IPS DF 4.7 (cell line): ENCODE measurements at regions not wholly inside any gene's neighbourhood (a gene's known extent, or its start where the extent isn't known, plus 50 kb on each side); places are given as distances from the start of the nearest gene placed in this dataset.
"Not testable (repeated sequence)": the region's sequence is repeated elsewhere in the genome, so short reads cannot be mapped to it uniquely, and the experiment has no call there.

Experiments
- DNase-seq: peaks from one replicate; pipeline ENCODE4 v3.0.0-alpha.2; 2013; ENCODE audit warnings: low spot score; ENCODE audit errors: extremely low read depth

GRCh38 chr1:221515496-221515895 is 226.4 kb downstream of the DUSP10 start:
- DNase-seq: no peak

GRCh38 chr1:221517961-221518360 is 223.9 kb downstream of the DUSP10 start:
- DNase-seq: no peak

- no peak for DNase-seq
Measured at GRCh38 chr1:221520250-221520649, 221.6 kb downstream of the DUSP10 start.

- DNase-seq: no peak
Measured at GRCh38 chr1:221521686-221522085, 220.2 kb downstream of the DUSP10 start.

GRCh38 chr1:221522529-221522940 is 219.4 kb downstream of the DUSP10 start:
- no peak for DNase-seq

- no peak for DNase-seq
Measured at GRCh38 chr1:221525749-221526148, 216.1 kb downstream of the DUSP10 start.

GRCh38 chr1:221527302-221527701 is 214.6 kb downstream of the DUSP10 start:
- no peak for DNase-seq

GRCh38 chr1:221527886-221528624 is 213.8 kb downstream of the DUSP10 start:
- no peak for DNase-seq

- not testable (repeated sequence) for DNase-seq
Measured at GRCh38 chr1:221530159-221530558, 211.7 kb downstream of the DUSP10 start.

- DNase-seq: no peak
Measured at GRCh38 chr1:221530791-221531190, 211.1 kb downstream of the DUSP10 start.

GRCh38 chr1:221532071-221532773 is 209.7 kb downstream of the DUSP10 start:
- DNase-seq: no peak

GRCh38 chr1:221541296-221541695 is 200.6 kb downstream of the DUSP10 start:
- no peak for DNase-seq

- no peak for DNase-seq
Measured at GRCh38 chr1:221543529-221544120, 198.3 kb downstream of the DUSP10 start.

GRCh38 chr1:221548942-221549341 is 192.9 kb downstream of the DUSP10 start:
- no peak for DNase-seq

GRCh38 chr1:221549815-221550214 is 192.1 kb downstream of the DUSP10 start:
- DNase-seq: no peak

GRCh38 chr1:221552792-221553191 is 189.1 kb downstream of the DUSP10 start:
- not testable (repeated sequence) for DNase-seq

- no peak for DNase-seq
Measured at GRCh38 chr1:221555689-221556433, 186.0 kb downstream of the DUSP10 start.

- DNase-seq: no peak
Measured at GRCh38 chr1:221556435-221556834, 185.5 kb downstream of the DUSP10 start.

GRCh38 chr1:221557013-221557412 is 184.9 kb downstream of the DUSP10 start:
- no peak for DNase-seq

GRCh38 chr1:221558396-221558795 is 183.5 kb downstream of the DUSP10 start:
- no peak for DNase-seq

GRCh38 chr1:221559911-221560310 is 182.0 kb downstream of the DUSP10 start:
- DNase-seq: no peak
